ENCODE measurements at regions not wholly inside any gene's neighbourhood (a gene's known extent, or its start where the extent isn't known, plus 50 kb on each side); places are given as distances from the start of the nearest gene placed in this dataset.

DNA sequence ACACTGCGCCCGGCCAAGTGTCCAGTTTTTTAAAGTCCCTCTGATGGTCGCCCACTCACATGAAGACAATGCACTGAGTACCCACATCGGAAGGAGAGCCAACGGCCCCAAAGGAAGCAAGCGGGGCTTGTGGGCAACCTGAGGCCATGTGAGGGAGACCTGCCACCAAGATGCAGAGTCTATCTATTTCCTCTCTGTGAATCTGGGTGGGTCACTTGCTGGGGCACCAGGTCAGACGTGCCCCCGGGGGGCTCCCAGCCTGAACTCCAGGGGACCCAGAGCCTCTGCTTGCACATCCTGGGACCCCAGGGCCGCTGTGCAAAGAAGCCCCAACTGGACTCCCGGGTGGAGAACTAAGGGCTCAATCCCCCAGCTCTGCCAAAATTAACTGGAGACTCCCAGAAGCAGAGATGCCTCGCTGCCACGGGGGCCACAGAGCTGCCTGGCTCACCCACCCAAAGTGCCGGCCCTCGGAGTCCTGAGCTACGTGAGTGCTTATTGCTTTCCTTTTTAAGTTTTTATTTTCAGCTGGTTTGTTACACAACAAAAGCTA lies 106.4 kb downstream of the BRD1 start:
- no peak for ATAC-seq (ENCODE audit: poor library complexity)
- intact Hi-C loops (cut with DNase I), result no loop called here
- no peak for DNase-seq

DNA sequence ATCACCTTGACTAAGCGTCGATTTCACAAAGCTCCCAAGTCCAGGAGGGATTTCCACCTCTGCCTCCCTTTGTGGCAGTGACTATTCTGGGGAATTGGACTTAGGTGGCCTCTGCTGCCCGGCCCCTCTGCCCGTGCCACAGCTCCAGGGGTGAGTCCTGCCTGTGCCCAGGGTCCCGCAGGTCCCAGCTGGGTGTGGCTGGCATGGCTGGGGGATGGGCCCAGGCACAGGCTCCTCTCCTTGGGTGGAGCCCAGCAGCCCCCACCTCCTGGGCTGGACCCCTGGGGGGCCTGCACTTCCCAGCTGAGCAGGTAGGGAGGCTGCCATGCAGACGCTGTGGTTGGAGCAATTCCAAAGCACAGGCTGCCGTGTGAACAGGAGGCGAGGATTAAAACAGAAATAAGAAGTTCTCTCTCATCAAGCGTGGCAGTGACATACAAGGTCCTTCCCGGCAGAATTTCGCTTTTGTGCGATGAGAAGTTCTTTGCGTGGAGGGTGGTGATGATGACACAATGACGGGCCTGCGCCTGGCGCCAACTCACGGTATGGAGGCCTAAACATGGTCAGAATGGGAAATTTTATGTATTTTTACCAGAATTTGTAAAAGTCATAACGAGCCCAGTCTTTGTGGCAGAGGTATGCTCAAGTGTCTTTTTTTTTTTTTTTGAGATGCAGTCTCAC lies 107.3 kb downstream of the BRD1 start:
- DNase-seq (no peak), ATAC-seq (ENCODE audit: poor library complexity) (no peak)
- intact Hi-C loops (cut with DNase I), result no loop called here

DNA sequence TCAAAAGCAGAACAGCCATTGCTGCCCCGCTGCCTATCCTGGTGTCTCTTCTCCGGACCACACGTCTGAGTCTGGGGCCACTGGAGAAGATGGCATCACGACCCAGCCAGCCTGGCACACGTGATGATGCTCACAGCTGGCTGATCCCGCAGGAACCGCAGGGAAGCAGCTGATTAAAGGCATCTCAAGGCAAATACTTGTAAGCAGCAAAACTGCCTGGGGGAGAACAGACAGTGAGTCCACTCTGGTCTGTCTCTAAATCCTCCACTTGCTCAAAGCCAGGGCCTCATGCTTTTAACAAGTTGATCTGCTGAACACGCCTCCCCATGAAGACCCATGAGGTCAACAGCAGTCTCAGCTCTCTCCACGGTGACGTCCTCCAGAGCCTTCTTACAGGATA lies 108.6 kb downstream of the BRD1 start:
- ATAC-seq (ENCODE audit: poor library complexity) (no peak), DNase-seq (no peak)
- intact Hi-C loops (cut with DNase I), result no loop called here

DNA sequence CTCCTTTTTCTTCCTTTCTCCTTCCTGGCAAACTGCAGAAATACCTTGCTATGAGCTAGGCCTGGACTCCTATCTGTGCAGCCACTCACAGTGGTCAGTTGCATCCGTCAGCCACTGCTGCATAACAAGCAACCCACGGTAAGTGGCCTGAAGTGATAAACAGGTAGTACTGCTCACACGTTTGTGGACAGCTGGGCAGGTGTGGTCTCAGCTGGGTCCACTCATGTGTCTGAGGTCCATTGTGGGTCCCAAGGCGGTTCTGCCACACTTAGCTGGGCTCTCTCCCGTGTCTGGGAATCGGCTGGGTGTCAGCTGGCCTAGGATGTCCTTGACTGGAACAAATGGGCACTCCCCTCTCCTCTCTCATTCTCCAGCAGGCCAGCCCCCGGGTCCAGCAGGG lies 109.3 kb downstream of the BRD1 start:
- ATAC-seq (ENCODE audit: poor library complexity), result no peak
- DNase-seq, result no peak
- intact Hi-C loops (cut with DNase I), result no loop called here

DNA sequence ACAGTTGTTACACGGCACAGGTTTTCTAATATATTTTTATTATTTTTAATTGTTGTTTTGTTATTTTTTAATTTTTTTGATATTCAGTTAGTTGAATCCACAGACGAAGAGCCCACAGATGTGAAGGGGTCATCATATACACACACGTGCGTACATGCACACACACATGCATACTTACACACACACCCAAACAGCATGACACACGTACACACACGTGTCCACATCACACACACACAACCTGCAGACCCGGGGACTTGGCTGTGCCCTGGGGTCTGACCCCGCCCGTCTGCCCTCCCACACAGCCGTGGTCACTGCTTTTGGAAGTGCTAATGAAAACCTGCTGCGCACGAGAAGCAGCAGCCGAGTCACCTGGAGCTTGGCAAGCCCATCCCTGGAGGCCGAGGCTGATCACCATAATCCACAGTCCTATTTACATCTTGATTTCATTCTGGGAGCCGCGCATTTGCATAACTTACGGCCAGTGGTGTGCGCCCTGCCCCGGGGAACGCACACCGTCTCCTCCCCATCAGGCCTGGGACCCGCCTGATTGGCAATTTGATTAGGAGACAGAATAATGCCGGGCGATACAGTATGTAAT lies 110.3 kb downstream of the BRD1 start:
- ATAC-seq (ENCODE audit: poor library complexity), result no peak

DNA sequence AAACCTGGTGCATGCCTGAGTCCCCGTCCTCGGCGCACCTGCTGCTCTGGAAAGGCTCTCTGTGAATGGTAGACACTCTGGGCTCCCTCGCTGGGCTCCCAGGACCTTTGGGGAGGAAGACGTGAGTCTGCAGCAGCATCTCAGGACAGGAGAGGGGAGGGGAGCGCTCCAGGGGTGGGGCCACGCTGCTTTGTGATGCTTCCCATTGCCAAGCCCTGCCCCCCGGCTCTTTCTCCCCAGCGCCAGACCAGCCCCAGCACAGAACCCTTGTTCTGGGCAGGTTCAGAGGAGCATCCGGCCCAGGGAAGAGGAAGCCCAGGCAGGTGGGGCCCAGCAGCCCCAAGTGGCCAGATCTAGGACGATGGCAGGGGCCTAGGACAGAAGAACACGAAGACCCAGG lies 111.2 kb downstream of the BRD1 start:
- no peak for ATAC-seq (ENCODE audit: poor library complexity)
- intact Hi-C loops (cut with DNase I), result no loop called here
- no peak for DNase-seq

More for the DNA sequence above, 110.3 kb downstream of the BRD1 start:
- no peak for DNase-seq
- intact Hi-C loops (cut with DNase I), result no loop called here

DNA sequence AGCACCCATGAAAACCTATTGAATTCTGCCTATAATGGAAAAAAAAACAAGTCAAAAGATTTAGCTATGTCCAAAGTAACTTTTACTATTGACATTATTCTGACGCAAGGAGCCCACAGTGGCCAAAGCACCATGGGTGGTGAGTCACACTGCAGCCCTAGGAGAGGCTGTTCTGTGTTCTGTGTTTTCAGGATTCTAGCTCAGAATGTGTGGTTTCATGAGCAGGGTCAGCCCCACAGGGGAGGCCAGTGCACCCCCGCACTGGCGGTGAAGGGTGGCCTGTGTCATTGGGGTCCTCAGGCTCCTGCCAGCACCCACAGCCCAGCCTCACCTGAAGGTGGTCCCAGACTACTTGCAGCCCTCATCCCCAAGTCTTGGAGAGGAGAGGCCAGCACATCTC lies 112.2 kb downstream of the BRD1 start:
- no peak for ATAC-seq (ENCODE audit: poor library complexity)
- no peak for DNase-seq
- intact Hi-C loops (cut with DNase I), result no loop called here

DNA sequence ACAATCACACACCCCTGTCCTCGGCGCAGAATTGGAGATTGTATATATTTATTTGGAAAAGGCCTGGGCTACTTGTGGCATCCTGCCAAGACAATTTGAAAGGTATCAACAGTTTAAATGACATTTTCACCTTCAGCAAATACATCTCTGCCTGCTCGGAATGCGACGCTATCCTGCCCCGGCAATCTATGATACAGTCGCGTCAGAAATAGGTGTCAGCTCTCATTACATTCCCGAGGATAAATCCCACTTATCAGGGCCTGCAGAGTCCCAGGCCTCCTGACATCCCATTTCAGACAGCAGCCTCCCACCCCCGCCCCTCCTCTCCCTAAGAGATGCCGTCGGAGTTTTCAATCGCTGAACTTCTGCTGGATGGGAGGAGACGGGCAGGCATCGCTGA lies 114.7 kb downstream of the BRD1 start:
- no peak for ATAC-seq (ENCODE audit: poor library complexity)
- intact Hi-C loops (cut with DNase I), result no loop called here
- DNase-seq, result no peak

DNA sequence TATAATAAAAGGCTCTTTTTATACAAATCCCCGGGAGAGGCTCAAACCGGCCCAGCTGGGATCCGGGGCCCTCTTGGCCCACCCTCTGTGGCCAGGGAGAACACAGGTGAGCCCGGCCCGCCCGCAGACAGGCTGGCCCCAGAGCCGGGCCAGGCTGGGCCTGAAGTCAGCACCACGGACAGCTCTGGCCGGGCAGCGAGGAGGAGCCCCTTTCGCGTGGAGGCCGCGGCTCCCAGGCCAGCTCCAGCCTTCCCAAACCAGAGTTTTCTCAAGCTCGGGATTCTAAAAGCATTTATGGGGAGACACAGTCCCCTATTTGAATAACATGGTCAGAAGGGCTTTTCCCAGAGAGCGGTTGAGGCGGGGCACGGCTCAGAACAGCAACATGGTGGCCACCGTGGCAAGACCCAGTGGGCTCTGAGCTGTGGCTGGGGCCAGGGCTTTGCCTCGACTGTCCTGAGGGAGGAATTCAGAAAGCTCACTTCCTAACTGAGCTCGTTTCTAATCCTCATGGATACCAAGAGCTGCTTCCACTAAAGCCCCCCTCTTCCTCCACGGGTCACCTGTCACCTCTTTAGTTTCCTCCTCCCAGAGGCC lies 115.4 kb downstream of the BRD1 start:
- ATAC-seq (ENCODE audit: poor library complexity) (no peak), DNase-seq (no peak)
- intact Hi-C loops (cut with DNase I), result no loop called here

DNA sequence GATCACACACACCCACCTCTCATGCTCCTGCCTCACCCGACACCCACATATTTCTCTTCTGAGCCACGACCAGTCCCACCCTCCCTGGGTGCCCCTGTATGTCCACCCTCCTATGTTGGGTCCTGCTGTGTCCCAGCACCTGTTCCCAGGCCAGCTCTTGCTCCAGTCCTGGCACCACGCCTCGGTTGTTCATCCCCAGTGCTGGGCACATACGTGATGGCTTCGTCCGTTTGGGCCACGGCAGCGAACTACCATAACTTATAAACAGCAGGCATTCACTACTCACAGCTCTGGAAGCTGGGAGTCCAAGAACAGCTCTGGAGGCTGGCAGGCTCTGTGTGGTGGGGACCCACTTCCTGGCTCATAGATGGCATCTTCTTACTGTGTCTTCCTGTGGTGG lies 116.9 kb downstream of the BRD1 start:
- intact Hi-C loops (cut with DNase I), result no loop called here
- ATAC-seq (ENCODE audit: poor library complexity), result no peak

DNA sequence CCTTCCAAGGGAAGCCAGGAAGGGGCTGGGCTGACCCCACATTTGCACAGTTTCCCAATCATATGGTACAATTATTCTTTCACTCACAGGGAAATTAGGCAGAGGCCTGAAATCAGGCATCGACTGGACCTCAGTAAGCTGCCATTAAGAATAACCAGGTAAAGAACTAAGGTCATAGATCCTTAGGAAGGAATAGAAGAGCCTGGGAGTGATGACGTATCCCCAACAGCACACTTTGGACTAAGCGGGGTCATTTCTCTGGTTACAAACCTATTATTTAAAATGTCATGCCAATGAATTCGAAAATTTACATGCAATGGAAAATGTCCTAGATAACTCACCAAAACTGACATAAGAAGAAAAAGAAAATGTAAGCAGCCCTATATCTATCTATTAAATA lies 118.2 kb downstream of the BRD1 start:
- DNase-seq, result no peak
- intact Hi-C loops (cut with DNase I), result no loop called here
- ATAC-seq (ENCODE audit: poor library complexity), result no peak

More for the DNA sequence above, 116.9 kb downstream of the BRD1 start:
- no peak for DNase-seq

DNA sequence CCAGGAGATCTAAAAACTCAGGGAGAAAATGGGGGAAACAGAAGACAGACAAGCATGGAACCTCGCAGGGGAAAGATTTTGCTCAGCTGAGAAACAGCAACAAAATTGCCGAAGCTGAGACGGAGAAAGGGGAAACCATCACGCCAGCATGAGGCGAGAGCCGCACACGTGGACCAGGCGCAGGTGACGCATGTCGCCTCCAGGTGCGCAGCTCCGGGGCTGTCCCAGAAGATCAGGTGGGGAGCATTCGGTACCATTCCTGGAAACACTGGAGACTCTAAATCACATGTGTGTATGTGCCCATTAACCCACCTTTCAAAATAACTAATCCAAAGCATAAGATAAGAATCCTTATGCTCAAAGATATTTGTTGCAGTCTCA lies 121.7 kb downstream of the BRD1 start:
- no peak for ATAC-seq (ENCODE audit: poor library complexity)
- DNase-seq, result no peak
- intact Hi-C loops (cut with DNase I), result no loop called here

DNA sequence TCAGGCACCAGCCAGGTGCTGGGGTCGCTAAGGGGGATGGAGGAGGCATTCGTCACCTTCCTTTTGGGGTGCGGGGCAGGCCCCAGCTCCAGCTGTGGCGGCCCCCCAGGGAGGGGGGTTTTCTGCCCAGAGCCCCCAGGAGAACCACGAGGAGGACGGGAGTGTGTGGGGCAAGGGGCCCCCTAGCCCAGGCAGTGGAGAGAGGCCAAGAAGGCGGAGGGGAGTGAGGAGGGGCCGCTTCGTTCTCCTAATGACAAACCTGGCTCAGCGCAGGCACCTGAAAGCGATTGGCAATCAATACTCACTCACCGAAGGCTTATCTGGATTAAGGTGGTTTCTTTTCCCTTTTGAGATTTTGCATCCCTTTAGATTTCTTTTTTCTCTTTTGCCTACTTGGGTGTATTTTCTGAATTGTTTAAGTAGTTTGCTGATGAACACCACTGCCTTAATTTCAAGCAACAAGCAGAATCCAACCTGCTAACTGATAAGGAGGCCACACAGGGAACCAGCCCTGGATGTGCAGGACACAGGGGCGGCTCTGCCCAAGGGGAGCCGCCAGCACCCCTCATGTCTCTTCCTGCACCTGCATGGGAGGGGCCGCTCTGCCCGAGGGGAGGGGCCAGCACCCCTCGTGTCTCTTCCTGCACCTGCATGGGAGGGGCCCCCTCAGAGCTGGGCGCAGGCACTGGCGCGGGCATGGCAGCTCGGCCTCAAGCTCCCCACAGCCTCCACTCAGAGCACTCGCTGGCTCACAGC lies 122.3 kb downstream of the BRD1 start:
- no peak for ATAC-seq (ENCODE audit: poor library complexity)
- intact Hi-C loops (cut with DNase I), result no loop called here
- no peak for DNase-seq

DNA sequence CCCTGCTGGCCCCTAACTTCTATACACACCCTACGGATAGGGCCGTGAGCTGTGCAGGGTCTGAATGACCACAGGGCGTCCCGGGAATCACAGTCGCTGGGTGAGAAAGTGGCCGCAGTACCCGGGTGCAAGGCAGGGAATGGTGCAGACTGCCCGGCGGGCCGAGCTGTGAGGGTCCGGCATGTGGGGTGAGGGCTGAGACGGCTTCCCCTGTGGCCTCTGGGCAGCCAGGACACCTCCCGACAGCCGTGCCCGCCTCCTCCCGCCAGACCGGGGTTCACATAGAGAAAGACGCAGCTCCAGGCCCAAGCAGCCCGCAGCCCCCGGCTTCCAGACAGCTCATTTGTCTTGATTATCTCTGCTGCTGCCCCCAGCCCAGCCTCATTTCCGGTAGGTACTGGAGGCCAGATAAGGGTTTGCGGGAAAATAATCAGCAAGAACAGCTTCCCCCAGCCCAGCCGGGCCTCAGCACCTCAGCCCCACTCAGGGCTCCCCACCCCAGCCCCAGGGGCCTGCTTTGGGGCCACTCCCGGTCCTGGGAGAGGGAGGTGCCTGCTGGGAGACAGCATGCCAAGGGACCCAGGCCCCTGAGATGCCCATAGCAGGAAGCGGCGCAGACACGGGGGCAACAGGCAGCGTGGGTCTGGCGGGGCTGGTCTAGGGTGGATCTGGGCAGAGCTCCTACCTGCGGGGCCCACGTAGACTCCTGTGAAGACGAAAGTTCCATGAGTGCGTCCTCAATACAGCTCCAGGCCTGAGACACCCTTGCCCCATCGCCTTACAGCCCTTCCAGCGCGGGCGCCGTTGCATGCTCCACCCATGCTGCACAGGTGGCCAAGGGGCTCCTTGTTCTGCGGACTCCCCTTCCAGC lies 123.1 kb downstream of the BRD1 start:
- intact Hi-C loops (cut with DNase I), result no loop called here
- no peak for DNase-seq
- no peak for ATAC-seq (ENCODE audit: poor library complexity)

DNA sequence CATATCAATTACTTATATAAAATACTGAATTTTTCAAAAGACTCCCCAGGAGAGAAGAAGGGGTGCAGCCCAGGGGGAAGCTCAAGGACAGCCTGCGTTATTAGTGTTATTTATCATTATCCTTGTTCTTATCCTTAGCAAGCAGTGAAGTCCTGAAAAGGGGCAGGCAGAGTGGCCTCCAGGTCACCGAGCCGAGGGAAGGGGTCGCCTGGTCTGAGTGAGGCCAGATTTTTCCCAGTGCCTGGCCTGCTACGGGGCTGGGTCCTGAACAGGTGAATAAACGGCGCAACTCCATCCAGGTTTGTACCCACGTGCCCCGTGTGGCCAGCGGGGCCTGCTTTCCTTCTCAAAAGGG lies 123.7 kb downstream of the BRD1 start:
- intact Hi-C loops (cut with DNase I), result no loop called here
- DNase-seq, result no peak
- ATAC-seq (ENCODE audit: poor library complexity), result no peak

DNA sequence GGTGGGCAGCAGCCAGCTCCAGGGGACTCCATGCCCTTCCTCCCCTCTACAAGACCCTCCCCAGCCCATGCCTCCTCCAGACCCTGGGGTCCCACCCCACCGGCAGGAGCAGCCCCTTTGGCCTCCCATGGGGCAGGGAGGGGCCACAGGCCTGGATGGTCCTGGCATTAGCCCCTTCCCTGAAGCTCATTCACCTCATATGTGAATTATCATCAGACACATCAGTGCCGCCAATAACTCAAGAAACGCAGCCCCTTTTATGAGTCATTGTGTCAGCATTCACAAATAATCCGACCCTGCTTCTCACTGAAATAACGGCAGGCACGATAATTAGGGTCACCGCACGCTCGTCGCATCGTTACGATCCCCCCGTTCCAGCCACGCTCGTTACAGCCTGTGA lies 124.2 kb downstream of the BRD1 start:
- DNase-seq, result no peak
- intact Hi-C loops (cut with DNase I), result no loop called here
- ATAC-seq (ENCODE audit: poor library complexity), result no peak

DNA sequence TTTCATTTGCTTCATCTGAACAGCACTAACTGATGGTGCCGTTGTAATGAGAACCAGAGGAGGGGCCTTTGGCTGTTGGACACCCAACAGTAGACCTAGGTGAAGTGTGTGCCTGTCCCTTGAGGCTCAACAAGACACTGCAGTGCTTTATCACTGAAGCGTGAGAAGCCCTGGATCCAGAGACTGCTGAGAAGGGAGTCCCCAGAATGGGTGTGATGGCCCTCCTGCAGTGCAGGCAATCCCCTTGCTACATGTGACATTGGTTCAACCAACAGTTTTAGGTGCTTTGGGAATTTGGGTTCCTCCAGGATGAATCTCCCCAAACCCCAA lies 125.6 kb downstream of the BRD1 start:
- DNase-seq (no peak), ATAC-seq (ENCODE audit: poor library complexity) (no peak)
- intact Hi-C loops (cut with DNase I), result no loop called here

DNA sequence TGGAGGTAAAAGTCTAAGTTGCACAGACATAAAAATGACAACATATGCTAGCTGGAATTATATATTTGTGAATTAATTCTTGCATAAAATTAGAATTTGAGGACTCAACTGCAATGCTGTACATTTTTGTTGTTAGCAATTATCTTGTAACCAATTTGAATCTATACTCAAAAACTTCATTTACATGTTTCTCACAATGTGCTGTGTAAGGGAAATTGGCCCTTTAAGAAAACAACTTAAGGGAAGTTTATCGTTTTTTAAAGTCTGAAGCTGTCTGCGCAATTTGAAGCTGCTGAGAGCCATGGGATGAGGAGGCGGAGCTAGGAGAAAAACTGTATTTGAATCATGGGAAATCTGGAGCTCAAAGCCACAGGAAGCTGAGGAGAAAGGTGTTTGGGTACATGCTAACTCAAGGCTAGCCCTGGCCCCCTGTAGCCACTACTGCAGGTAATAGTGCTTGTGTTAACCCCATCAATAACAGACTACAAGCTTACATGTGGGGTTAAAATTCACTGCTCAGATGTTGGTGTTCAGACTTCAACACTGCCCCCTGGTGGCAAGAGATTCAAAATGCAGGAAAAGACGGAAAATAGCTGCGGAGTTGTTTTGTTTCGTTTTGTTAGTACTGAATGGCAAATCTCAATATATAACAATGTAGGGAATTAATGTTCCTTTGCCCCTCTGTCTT lies 126.1 kb downstream of the BRD1 start:
- intact Hi-C loops (cut with DNase I), result no loop called here
- DNase-seq, result no peak
- no peak for ATAC-seq (ENCODE audit: poor library complexity)
